IMR-90 (cell line): ENCODE measurements at regions not wholly inside any gene's neighbourhood (a gene's known extent, or its start where the extent isn't known, plus 50 kb on each side); places are given as distances from the start of the nearest gene placed in this dataset.

ENCODE experiments used
- ATAC-seq: fragments of 200-7000 bp; cut with Tn5 transposase; 2 replicates; pipeline ENCODE4 v1.9.1; 2020; ENCODE audit warnings: low read depth, mild to moderate bottlenecking, moderate library complexity
- BruUV-seq: library from RNA; stranded (reverse); fragments of 400-500 nt; replicated peaks from 2 replicates; lab custom pipeline; 2021; lab: Mats Ljungman, UMichigan
- CTCF ChIA-PET: fragments of 300-600 bp; formaldehyde crosslinking; extraction: SDS; loops from one replicate; lab custom pipeline; 2021; ENCODE audit warnings: antibody characterized with exemption; lab: Yijun Ruan, JAX
- POLR2A ChIA-PET: fragments of 300-600 bp; sonication (Branson Sonifier 250); formaldehyde crosslinking; loops from one replicate; lab custom pipeline; 2022; ENCODE audit warnings: antibody characterized with exemption; ENCODE audit not compliant: unreplicated experiment; lab: Charles Lee
- DNase-seq: peaks from one replicate; pipeline ENCODE4 v3.0.0; 2013
- H2AFZ ChIP-seq: replicated peaks from 2 replicates; pipeline ENCODE3; 2013; ENCODE audit warnings: low read length, mild to moderate bottlenecking; ENCODE audit not compliant: poor library complexity
- H2AK5ac ChIP-seq: 2 replicates; pipeline ENCODE4 v1.6.1; 2013; ENCODE audit warnings: low read depth, low read length, inconsistent platforms
- H2AK9ac ChIP-seq: replicated peaks from 2 replicates; pipeline ENCODE3; 2013; ENCODE audit warnings: mild to moderate bottlenecking, low read depth, low read length, moderate library complexity; ENCODE audit not compliant: poor library complexity
- H2BK120ac ChIP-seq: 2 replicates; pipeline ENCODE4 v1.6.1; 2013; ENCODE audit warnings: low read depth, low read length, inconsistent platforms
- H2BK15ac ChIP-seq: 3 replicates; pipeline ENCODE4 v1.6.1; 2013; ENCODE audit warnings: low read depth, low read length, inconsistent platforms
- H2BK20ac ChIP-seq: 2 replicates; pipeline ENCODE4 v1.6.1; 2013; ENCODE audit warnings: low read depth, mild to moderate bottlenecking, inconsistent platforms, low read length, moderate library complexity
- H2BK5ac ChIP-seq: 2 replicates; pipeline ENCODE4 v1.6.1; 2013; ENCODE audit warnings: mild to moderate bottlenecking, low read depth, low read length, inconsistent platforms; ENCODE audit not compliant: poor library complexity, severe bottlenecking
- H3K14ac ChIP-seq: replicated peaks from 2 replicates; pipeline ENCODE4 v1.6.1; 2013; ENCODE audit warnings: low read depth, low read length, inconsistent platforms
- H3K18ac ChIP-seq: 2 replicates; pipeline ENCODE4 v1.6.1; 2013; ENCODE audit warnings: low read depth, low read length, control low read depth
- H3K23ac ChIP-seq: 2 replicates; pipeline ENCODE4 v1.6.1; 2013; ENCODE audit warnings: low read depth, low read length, inconsistent platforms
- H3K27ac ChIP-seq: 2 replicates; pipeline ENCODE4 v1.5.1; 2013; ENCODE audit warnings: mild to moderate bottlenecking, control low read depth, low read length; ENCODE audit not compliant: insufficient read depth
- H3K27me3 ChIP-seq: 2 replicates; pipeline ENCODE4 v1.6.1; 2013; ENCODE audit warnings: low read length; ENCODE audit not compliant: control insufficient read depth, insufficient read depth
- H3K36me3 ChIP-seq: 2 replicates; pipeline ENCODE4 v1.6.1; 2013; ENCODE audit warnings: low read length, mixed read lengths; ENCODE audit not compliant: control insufficient read depth, insufficient read depth
- H3K4ac ChIP-seq: 2 replicates; pipeline ENCODE4 v1.6.1; 2013; ENCODE audit warnings: low read depth, low read length, inconsistent platforms
- H3K4me1 ChIP-seq: 2 replicates; pipeline ENCODE4 v1.6.1; 2013; ENCODE audit warnings: low read length, mixed read lengths; ENCODE audit not compliant: control insufficient read depth, insufficient read depth
- H3K4me2 ChIP-seq: 2 replicates; pipeline ENCODE4 v1.6.1; 2013; ENCODE audit warnings: low read depth, mild to moderate bottlenecking, control low read depth, low read length, moderate library complexity
- H3K4me3 ChIP-seq: 2 replicates; pipeline ENCODE4 v1.5.1; 2013; ENCODE audit warnings: low read depth, mild to moderate bottlenecking, control low read depth, low read length, moderate library complexity; ENCODE audit not compliant: insufficient read depth
- H3K56ac ChIP-seq: 2 replicates; pipeline ENCODE4 v1.6.1; 2013; ENCODE audit warnings: low read length, inconsistent platforms; ENCODE audit not compliant: insufficient read depth; ENCODE audit errors: extremely low read depth
- H3K79me1 ChIP-seq, 2 experiments: 2 replicates each; pipeline ENCODE4 v1.6.1; 2013; ENCODE audit warnings: low read length in 2 of 2, inconsistent platforms in 1 of 2, low read depth in 1 of 2
- H3K9ac ChIP-seq: 2 replicates; pipeline ENCODE4 v1.6.1; 2013; ENCODE audit warnings: low read depth, low read length, control low read depth
- H3K9me1 ChIP-seq: 2 replicates; pipeline ENCODE4 v1.6.1; 2013; ENCODE audit warnings: low read length, inconsistent platforms; ENCODE audit not compliant: insufficient read depth
- H3K9me3 ChIP-seq: 2 replicates; pipeline ENCODE4 v1.6.1; 2013; ENCODE audit warnings: low read length; ENCODE audit not compliant: control insufficient read depth, insufficient read depth
- H4K20me1 ChIP-seq: 2 replicates; pipeline ENCODE4 v1.6.1; 2013; ENCODE audit warnings: low read length, inconsistent platforms; ENCODE audit not compliant: insufficient read depth
- H4K5ac ChIP-seq: 2 replicates; pipeline ENCODE4 v1.6.1; 2013; ENCODE audit warnings: mild to moderate bottlenecking, low read depth, low read length, control low read depth
- H4K8ac ChIP-seq, 2 experiments: 2 replicates each; pipeline ENCODE4 v1.6.1; 2013; ENCODE audit warnings: low read depth in 2 of 2, low read length in 2 of 2, control low read depth in 1 of 2, inconsistent platforms in 1 of 2
- H4K91ac ChIP-seq: 2 replicates; pipeline ENCODE4 v1.6.1; 2013; ENCODE audit warnings: low read depth, low read length, inconsistent platforms; ENCODE audit not compliant: insufficient read depth
- CEBPB ChIP-seq: IDR thresholded peaks from 2 replicates; pipeline ENCODE4 v1.6.1; 2012; ENCODE audit warnings: low read depth, low read length, improper control_type of control experiment
- CHD1 ChIP-seq: IDR thresholded peaks from 2 replicates; pipeline ENCODE4 v1.6.1; 2012; ENCODE audit warnings: low read depth, low read length, improper control_type of control experiment
- FOS ChIP-seq: fragments of 150-350 bp; IDR thresholded peaks from 2 replicates; pipeline ENCODE4 v1.6.1; 2016; ENCODE audit warnings: low read depth, low read length
- NFE2L2 ChIP-seq: fragments of 150-350 bp; IDR thresholded peaks from 2 replicates; pipeline ENCODE4 v1.6.1; 2016; ENCODE audit warnings: low read depth, mild to moderate bottlenecking, low read length
- POLR2A ChIP-seq: IDR thresholded peaks from 2 replicates; pipeline ENCODE4 v1.6.1; 2012; ENCODE audit warnings: mild to moderate bottlenecking, low read depth, low read length
- RAD21 ChIP-seq: IDR thresholded peaks from 2 replicates; pipeline ENCODE4 v1.6.1; 2012; ENCODE audit warnings: low read length, improper control_type of control experiment
- RFX5 ChIP-seq: IDR thresholded peaks from 2 replicates; pipeline ENCODE4 v1.8.0; 2012; ENCODE audit warnings: low read depth, mild to moderate bottlenecking, low read length, moderate library complexity
- WGBS, 2 experiments: methylation state at CpG; one replicate each; pipeline versions ENCODE4 v1.1.5 to v1.1.7; 2013; ENCODE audit warnings: missing lambda C conversion rate in 2 of 2; ENCODE audit not compliant: insufficient read length in 1 of 2; ENCODE audit errors: extremely low coverage in 2 of 2; 5-methylcytosine and 5-hydroxymethylcytosine counted together
- dilution Hi-C: fragments of 300-500 bp; cut with HindIII; formaldehyde crosslinking; loops from one replicate; pipeline ENCODE4 v1.14.3; 2018; ENCODE audit warnings: low sequenced_read_pairs; ENCODE audit not compliant: unreplicated experiment
- in situ Hi-C: fragments of 300-500 bp; cut with MboI; formaldehyde crosslinking; loops from 3 replicates; pipeline ENCODE4 v1.14.3; 2019; ENCODE audit warnings: low sequenced_read_pairs, inconsistent platforms, mixed read lengths
- intact Hi-C: fragments of 100-400 bp; cut with micrococcal nuclease; formaldehyde crosslinking; loops from 2 replicates; pipeline ENCODE4 v1.10.0; 2022
- TF ChIP-seq, protein P1 (sequence below): conservative IDR thresholded peaks from 2 replicates; pipeline ENCODE4 v1.5.1; 2012; ENCODE audit warnings: mild to moderate bottlenecking, low read depth, low read length, improper control_type of control experiment

DNA sequence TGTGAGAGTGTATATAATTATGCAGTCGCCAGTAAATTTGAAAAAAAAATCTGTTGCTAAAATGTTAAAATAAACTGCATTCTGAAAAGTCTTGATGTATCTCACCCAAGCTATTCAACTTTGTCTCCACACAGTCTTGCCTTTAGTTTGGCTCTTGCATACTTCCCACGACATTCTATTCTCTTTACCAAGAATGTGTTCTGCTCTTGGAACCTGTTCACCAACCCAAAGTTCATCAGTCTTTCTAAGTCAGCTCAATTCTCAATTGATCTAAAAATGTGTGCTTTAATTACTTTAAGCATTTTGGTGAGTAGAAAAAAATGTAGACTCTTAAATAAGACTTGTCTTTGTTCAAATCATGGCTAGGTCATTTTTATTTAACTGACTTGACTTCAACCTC is 657.7 kb upstream of the TBL1XR1 start:
- no peak for TF ChIP-seq NFE2L2
- TF ChIP-seq RFX5 = no peak
- no peak for TF ChIP-seq CEBPB
- no peak for TF ChIP-seq FOS
- TF ChIP-seq POLR2A = no peak
- TF ChIP-seq CHD1 = no peak
- TF ChIP-seq, protein P1, sequence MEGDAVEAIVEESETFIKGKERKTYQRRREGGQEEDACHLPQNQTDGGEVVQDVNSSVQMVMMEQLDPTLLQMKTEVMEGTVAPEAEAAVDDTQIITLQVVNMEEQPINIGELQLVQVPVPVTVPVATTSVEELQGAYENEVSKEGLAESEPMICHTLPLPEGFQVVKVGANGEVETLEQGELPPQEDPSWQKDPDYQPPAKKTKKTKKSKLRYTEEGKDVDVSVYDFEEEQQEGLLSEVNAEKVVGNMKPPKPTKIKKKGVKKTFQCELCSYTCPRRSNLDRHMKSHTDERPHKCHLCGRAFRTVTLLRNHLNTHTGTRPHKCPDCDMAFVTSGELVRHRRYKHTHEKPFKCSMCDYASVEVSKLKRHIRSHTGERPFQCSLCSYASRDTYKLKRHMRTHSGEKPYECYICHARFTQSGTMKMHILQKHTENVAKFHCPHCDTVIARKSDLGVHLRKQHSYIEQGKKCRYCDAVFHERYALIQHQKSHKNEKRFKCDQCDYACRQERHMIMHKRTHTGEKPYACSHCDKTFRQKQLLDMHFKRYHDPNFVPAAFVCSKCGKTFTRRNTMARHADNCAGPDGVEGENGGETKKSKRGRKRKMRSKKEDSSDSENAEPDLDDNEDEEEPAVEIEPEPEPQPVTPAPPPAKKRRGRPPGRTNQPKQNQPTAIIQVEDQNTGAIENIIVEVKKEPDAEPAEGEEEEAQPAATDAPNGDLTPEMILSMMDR = no peak
- no peak for TF ChIP-seq RAD21
- H2BK5ac ChIP-seq = peak overlapping the region; percentile 61
- H3K4me2 ChIP-seq = no peak overlapping the region
- H2AK5ac ChIP-seq = no peak overlapping the region
- no peak overlapping the region for H3K23ac ChIP-seq
- no CpG with 5 or more reads among the region's 2 CpGs for WGBS, 2 experiments
- DNase-seq (no peak), ATAC-seq (no peak)
- no peak overlapping the region for H3K4ac ChIP-seq
- no peak overlapping the region for H4K5ac ChIP-seq
- no peaks in the 10 kb centered on the region for H3K9me1 ChIP-seq
- no peaks in the 10 kb centered on the region for H4K20me1 ChIP-seq
- in situ Hi-C loops = no loop called here
- dilution Hi-C loops = no loop called here
- no peaks in the 10 kb centered on the region for H3K36me3 ChIP-seq
- H3K4me1 ChIP-seq = peaks cover 2% of the 10 kb centered on the region; the same call in 1 of the 2 replicates
- intact Hi-C loops = no loop called here
- no peak overlapping the region for H2BK120ac ChIP-seq
- H3K14ac ChIP-seq = no peak overlapping the region; the same call in 1 of the 2 replicates
- no peak overlapping the region for H2BK15ac ChIP-seq
- ChIA-PET CTCF (interaction anchor here (1.6 kb wide), 1 partner anchor 11 kb away, joined by 5 read pairs; no protein-coding TSS in a partner anchor), POLR2A (no interaction called here)
- no peak overlapping the region for H3K9ac ChIP-seq
- no peak overlapping the region for H2BK20ac ChIP-seq
- peak overlapping the region; percentile 50; the same call in 1 of the 2 replicates for H3K18ac ChIP-seq
- no peak overlapping the region for H4K91ac ChIP-seq
- no peak overlapping the region for H2AK9ac ChIP-seq
- H2AFZ ChIP-seq = no peak overlapping the region
- no TSS peak for BruUV-seq
- H4K8ac ChIP-seq = no peak overlapping the region; a peak in 1 of 4 replicates
- H3K4me3 ChIP-seq = no peak overlapping the region
- H3K56ac ChIP-seq = no peak overlapping the region
- H3K27me3 ChIP-seq = no peaks in the 10 kb centered on the region
- no peaks in the 10 kb centered on the region for H3K79me1 ChIP-seq
- peak overlapping the region; percentile 49; the same call in 1 of the 2 replicates for H3K27ac ChIP-seq
- peaks cover 2% of the 10 kb centered on the region; the same call in 1 of the 2 replicates for H3K9me3 ChIP-seq
